ENCODE measurements at regions not wholly inside any gene's neighbourhood (a gene's known extent, or its start where the extent isn't known, plus 50 kb on each side); places are given as distances from the start of the nearest gene placed in this dataset.
"Not testable (repeated sequence)": the region's sequence is repeated elsewhere in the genome, so short reads cannot be mapped to it uniquely, and the experiment has no call there.

GRCh38 chr21:35611708-35612132 lies 448.6 kb downstream of the SETD4 start:
- H3K4me3 Mint-ChIP-seq = no peak overlapping the region
- DNase-seq (ENCODE audit: low spot score in 2 of 2) = no peak
- ATAC-seq (ENCODE audit: low read depth) = no peak
- no peaks in the 10 kb centered on the region for H3K36me3 Mint-ChIP-seq
- H3K4me1 Mint-ChIP-seq = peaks cover 3% of the 10 kb centered on the region
- peaks cover 2% of the 10 kb centered on the region for H3K9me3 Mint-ChIP-seq
- peaks cover 5% of the 10 kb centered on the region for H3K27me3 Mint-ChIP-seq
- no peak overlapping the region for H3K27ac Mint-ChIP-seq

- no peak for ATAC-seq (ENCODE audit: low read depth)
- no peaks in the 10 kb centered on the region for H3K4me1 Mint-ChIP-seq
- DNase-seq (ENCODE audit: low spot score in 2 of 2) = no peak
- H3K27me3 Mint-ChIP-seq = peaks cover 5% of the 10 kb centered on the region
- no peak overlapping the region for H3K27ac Mint-ChIP-seq
- H3K9me3 Mint-ChIP-seq = peaks cover 2% of the 10 kb centered on the region
- H3K4me3 Mint-ChIP-seq = no peak overlapping the region
- H3K36me3 Mint-ChIP-seq = no peaks in the 10 kb centered on the region
Observed at GRCh38 chr21:35609263-35609662, 451.1 kb downstream of the SETD4 start.

- Mint-ChIP-seq H3K4me3 (no peak overlapping the region), H3K27ac (no peak overlapping the region), H3K27me3 (peaks cover 7% of the 10 kb centered on the region), H3K4me1 (peaks cover 4% of the 10 kb centered on the region), H3K36me3 (no peaks in the 10 kb centered on the region), H3K9me3 (peaks cover 2% of the 10 kb centered on the region)
- DNase-seq (ENCODE audit: low spot score in 2 of 2) (no peak), ATAC-seq (ENCODE audit: low read depth) (no peak)
Observed at GRCh38 chr21:35607406-35607805, 452.9 kb downstream of the SETD4 start.

GRCh38 chr21:35606578-35606977 lies 453.7 kb downstream of the SETD4 start:
- H3K4me1 Mint-ChIP-seq = peaks cover 7% of the 10 kb centered on the region
- H3K4me3 Mint-ChIP-seq = no peak overlapping the region
- H3K27me3 Mint-ChIP-seq = peaks cover 5% of the 10 kb centered on the region
- no peak overlapping the region for H3K27ac Mint-ChIP-seq
- H3K9me3 Mint-ChIP-seq = peaks cover 2% of the 10 kb centered on the region
- H3K36me3 Mint-ChIP-seq = no peaks in the 10 kb centered on the region
- ATAC-seq (ENCODE audit: low read depth) (no peak), DNase-seq (ENCODE audit: low spot score in 2 of 2) (no peak)

GRCh38 chr21:35606146-35606545 lies 454.2 kb downstream of the SETD4 start:
- Mint-ChIP-seq H3K9me3 (peaks cover 2% of the 10 kb centered on the region), H3K4me1 (peaks cover 7% of the 10 kb centered on the region), H3K4me3 (no peak overlapping the region), H3K27me3 (peaks cover 4% of the 10 kb centered on the region), H3K36me3 (no peaks in the 10 kb centered on the region), H3K27ac (no peak overlapping the region)
- ATAC-seq (ENCODE audit: low read depth) = no peak
- DNase-seq (ENCODE audit: low spot score in 2 of 2) = no peak

- ATAC-seq (ENCODE audit: low read depth) = no peak
- DNase-seq (ENCODE audit: low spot score in 2 of 2) = no peak
- H3K27me3 Mint-ChIP-seq = peaks cover 4% of the 10 kb centered on the region
- H3K4me1 Mint-ChIP-seq = peaks cover 7% of the 10 kb centered on the region
- no peaks in the 10 kb centered on the region for H3K36me3 Mint-ChIP-seq
- H3K4me3 Mint-ChIP-seq = no peak overlapping the region
- no peak overlapping the region for H3K27ac Mint-ChIP-seq
- peaks cover 2% of the 10 kb centered on the region for H3K9me3 Mint-ChIP-seq
Observed at GRCh38 chr21:35603494-35603893, 456.8 kb downstream of the SETD4 start.

- Mint-ChIP-seq H3K27ac (no peak overlapping the region), H3K9me3 (peaks cover 2% of the 10 kb centered on the region), H3K4me1 (peaks cover 7% of the 10 kb centered on the region), H3K36me3 (no peaks in the 10 kb centered on the region), H3K27me3 (peaks cover 4% of the 10 kb centered on the region), H3K4me3 (no peak overlapping the region)
- ATAC-seq (ENCODE audit: low read depth) (no peak), DNase-seq (ENCODE audit: low spot score in 2 of 2) (no peak)
Observed at GRCh38 chr21:35602811-35603362, 457.4 kb downstream of the SETD4 start.

- Mint-ChIP-seq H3K4me3 (no peak overlapping the region), H3K36me3 (no peaks in the 10 kb centered on the region), H3K9me3 (no peaks in the 10 kb centered on the region), H3K27ac (no peak overlapping the region), H3K27me3 (peaks cover 6% of the 10 kb centered on the region), H3K4me1 (peaks cover 7% of the 10 kb centered on the region)
- no peak for ATAC-seq (ENCODE audit: low read depth)
- DNase-seq (ENCODE audit: low spot score in 2 of 2) = no peak
Observed at GRCh38 chr21:35601211-35601610, 459.1 kb downstream of the SETD4 start.

GRCh38 chr21:35599164-35599563 lies 461.2 kb downstream of the SETD4 start:
- Mint-ChIP-seq H3K27me3 (peaks cover 7% of the 10 kb centered on the region), H3K4me1 (peaks cover 7% of the 10 kb centered on the region), H3K27ac (no peak overlapping the region), H3K36me3 (no peaks in the 10 kb centered on the region), H3K4me3 (no peak overlapping the region), H3K9me3 (peaks cover 1% of the 10 kb centered on the region)
- ATAC-seq (ENCODE audit: low read depth) = no peak
- no peak for DNase-seq (ENCODE audit: low spot score in 2 of 2)

- peaks cover 1% of the 10 kb centered on the region for H3K9me3 Mint-ChIP-seq
- H3K27me3 Mint-ChIP-seq = peaks cover 7% of the 10 kb centered on the region
- H3K36me3 Mint-ChIP-seq = no peaks in the 10 kb centered on the region
- no peak overlapping the region for H3K27ac Mint-ChIP-seq
- H3K4me1 Mint-ChIP-seq = peaks cover 7% of the 10 kb centered on the region
- DNase-seq (ENCODE audit: low spot score in 2 of 2) = no peak
- no peak for ATAC-seq (ENCODE audit: low read depth)
- no peak overlapping the region for H3K4me3 Mint-ChIP-seq
Observed at GRCh38 chr21:35597750-35598339, 462.5 kb downstream of the SETD4 start.

GRCh38 chr21:35594905-35595304 lies 465.4 kb downstream of the SETD4 start:
- Mint-ChIP-seq H3K4me3 (no peak overlapping the region), H3K9me3 (peaks cover 1% of the 10 kb centered on the region), H3K36me3 (no peaks in the 10 kb centered on the region), H3K27me3 (peaks cover 3% of the 10 kb centered on the region), H3K27ac (no peak overlapping the region), H3K4me1 (no peaks in the 10 kb centered on the region)
- DNase-seq (ENCODE audit: low spot score in 2 of 2) = no peak
- ATAC-seq (ENCODE audit: low read depth) = no peak

- Mint-ChIP-seq H3K4me1 (no peaks in the 10 kb centered on the region), H3K36me3 (no peaks in the 10 kb centered on the region), H3K27me3 (peaks cover 3% of the 10 kb centered on the region), H3K27ac (no peak overlapping the region), H3K9me3 (peaks cover 1% of the 10 kb centered on the region), H3K4me3 (no peak overlapping the region)
- DNase-seq (ENCODE audit: low spot score in 2 of 2) (no peak), ATAC-seq (ENCODE audit: low read depth) (no peak)
Observed at GRCh38 chr21:35593000-35593502, 467.3 kb downstream of the SETD4 start.

- H3K36me3 Mint-ChIP-seq; H3K27ac Mint-ChIP-seq; H3K4me3 Mint-ChIP-seq; H3K4me1 Mint-ChIP-seq; DNase-seq (ENCODE audit: low spot score in 2 of 2); ATAC-seq (ENCODE audit: low read depth); H3K9me3 Mint-ChIP-seq: not testable (repeated sequence)
- H3K27me3 Mint-ChIP-seq = peaks cover 10% of the 10 kb centered on the region
Observed at GRCh38 chr21:35590284-35590683, 470.0 kb downstream of the SETD4 start.

- Mint-ChIP-seq H3K4me1 (peaks cover under 1% of the 10 kb centered on the region), H3K27ac (no peak overlapping the region), H3K27me3 (peaks cover 9% of the 10 kb centered on the region), H3K9me3 (no peaks in the 10 kb centered on the region), H3K36me3 (no peaks in the 10 kb centered on the region), H3K4me3 (no peak overlapping the region)
- ATAC-seq (ENCODE audit: low read depth) = no peak
- no peak for DNase-seq (ENCODE audit: low spot score in 2 of 2)
Observed at GRCh38 chr21:35587841-35588380, 472.4 kb downstream of the SETD4 start.

GRCh38 chr21:35586305-35586704 lies 474.0 kb downstream of the SETD4 start:
- Mint-ChIP-seq H3K4me1 (peaks cover 7% of the 10 kb centered on the region), H3K27me3 (peaks cover 9% of the 10 kb centered on the region), H3K9me3 (no peaks in the 10 kb centered on the region), H3K4me3 (no peak overlapping the region), H3K27ac (no peak overlapping the region), H3K36me3 (no peaks in the 10 kb centered on the region)
- no peak for DNase-seq (ENCODE audit: low spot score in 2 of 2)
- ATAC-seq (ENCODE audit: low read depth) = no peak

All from memory B cell (primary cell).